ENCODE measurements at regions not wholly inside any gene's neighbourhood (a gene's known extent, or its start where the extent isn't known, plus 50 kb on each side); places are given as distances from the start of the nearest gene placed in this dataset.

- TF ChIP-seq ZNF577 (CRISPR knock-in tag; IDR thresholded peaks at IDR 0.05; ENCODE audit: borderline replicate concordance, low read depth), result no peak
- TF ChIP-seq ELF4 (CRISPR knock-in tag; IDR thresholded peaks at IDR 0.05; ENCODE audit: borderline replicate concordance), result no peak
- TF ChIP-seq ZFY (CRISPR knock-in tag; IDR thresholded peaks at IDR 0.05), result no peak
- TF ChIP-seq, protein P1, sequence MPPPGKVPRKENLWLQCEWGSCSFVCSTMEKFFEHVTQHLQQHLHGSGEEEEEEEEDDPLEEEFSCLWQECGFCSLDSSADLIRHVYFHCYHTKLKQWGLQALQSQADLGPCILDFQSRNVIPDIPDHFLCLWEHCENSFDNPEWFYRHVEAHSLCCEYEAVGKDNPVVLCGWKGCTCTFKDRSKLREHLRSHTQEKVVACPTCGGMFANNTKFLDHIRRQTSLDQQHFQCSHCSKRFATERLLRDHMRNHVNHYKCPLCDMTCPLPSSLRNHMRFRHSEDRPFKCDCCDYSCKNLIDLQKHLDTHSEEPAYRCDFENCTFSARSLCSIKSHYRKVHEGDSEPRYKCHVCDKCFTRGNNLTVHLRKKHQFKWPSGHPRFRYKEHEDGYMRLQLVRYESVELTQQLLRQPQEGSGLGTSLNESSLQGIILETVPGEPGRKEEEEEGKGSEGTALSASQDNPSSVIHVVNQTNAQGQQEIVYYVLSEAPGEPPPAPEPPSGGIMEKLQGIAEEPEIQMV (CRISPR knock-in tag; IDR thresholded peaks at IDR 0.05; ENCODE audit: low read depth), result no peak
- TF ChIP-seq ARNTL (CRISPR knock-in tag; IDR thresholded peaks at IDR 0.05), result no peak
- TF ChIP-seq MED1 (CRISPR knock-in tag; IDR thresholded peaks at IDR 0.05), result no peak
- no peak for TF ChIP-seq CBX5 (CRISPR knock-in tag; IDR thresholded peaks at IDR 0.05; ENCODE audit: borderline replicate concordance)
- TF ChIP-seq DPF2 (CRISPR knock-in tag; IDR thresholded peaks at IDR 0.05; ENCODE audit: borderline replicate concordance, low read depth), result no peak
- no peak for TF ChIP-seq FOXP4 (CRISPR knock-in tag; IDR thresholded peaks at IDR 0.05)
- no peak for TF ChIP-seq ZMYM2 (CRISPR knock-in tag; IDR thresholded peaks at IDR 0.05)
Measured at GRCh38 chr1:229043115-229043514, 227.8 kb upstream of the RAB4A start (continued).

DNA sequence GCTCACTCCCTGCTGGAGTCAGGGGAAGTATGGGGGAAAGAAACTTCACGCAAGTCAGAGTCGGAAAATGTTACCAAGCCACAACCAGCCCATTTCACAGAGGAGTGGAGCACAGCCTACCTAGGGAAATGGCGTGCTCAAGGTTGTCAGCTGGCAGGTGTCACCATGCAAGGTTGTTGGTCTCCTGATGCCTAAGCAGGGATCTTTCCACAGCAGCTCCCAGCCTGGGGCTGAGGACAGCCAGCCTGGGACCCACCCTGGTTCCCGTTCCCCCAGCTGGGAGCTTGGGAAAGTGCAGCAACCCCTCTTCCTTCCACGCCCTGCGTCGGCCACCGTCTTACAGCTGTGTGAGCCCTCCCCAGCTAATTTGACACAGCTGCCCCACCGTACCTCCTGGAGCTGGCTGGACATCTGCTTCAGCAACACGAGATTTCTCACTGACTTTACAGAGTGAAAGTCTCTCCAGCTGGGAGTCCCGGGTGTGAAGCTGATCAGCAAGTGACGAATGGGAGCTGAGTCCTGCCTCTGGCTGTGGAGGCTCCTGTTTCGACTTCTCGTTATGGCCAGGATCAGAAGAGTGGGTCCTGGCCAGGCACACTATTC lies 224.6 kb upstream of the RAB4A start:
- CTCF ChIA-PET (ENCODE audit: low intra/inter-chr PET ratio, low total read pairs), result no interaction called here
- Histone ChIP-seq H3K36me3 (replicated peaks in 1 of 2; ENCODE audit: control insufficient read depth in 1 of 2, insufficient read depth in 2 of 2, low read length in 2 of 2) (no peaks in the 10 kb centered on the region), H3K4me2 (ENCODE audit: low read depth, low read length) (no peak overlapping the region), H3K79me2 (ENCODE audit: insufficient read depth, low read length) (no peaks in the 10 kb centered on the region), H3K4me3 (replicated peaks in 1 of 3; ENCODE audit: insufficient read depth in 1 of 3, low read depth in 2 of 3, low read length in 3 of 3) (no peak overlapping the region), H4K20me1 (ENCODE audit: insufficient read depth, low read length) (no peaks in the 10 kb centered on the region), H3K9ac (ENCODE audit: insufficient read depth, low read depth, low read length) (no peak overlapping the region), H3K4me1 (ENCODE audit: insufficient read depth, low read length) (no peaks in the 10 kb centered on the region; the same call in 1 of the 2 replicates), H2AFZ (ENCODE audit: low read length) (no peak overlapping the region), H3K27ac (ENCODE audit: extremely low read length, insufficient read depth, low read length) (no peak overlapping the region), H3K9me3 (ENCODE audit: low read length) (no peaks in the 10 kb centered on the region), H3K27me3 (ENCODE audit: control insufficient read depth in 1 of 2, insufficient read depth in 2 of 2, low read length in 2 of 2) (no peaks in the 10 kb centered on the region)
- DNase-seq (ENCODE audit: low spot score), result no peak
- intact Hi-C loops (cut with micrococcal nuclease; ENCODE audit: unreplicated experiment) (no loop called here), in situ Hi-C loops (cut with HindIII; ENCODE audit: extremely low pct_ligation_motif_present, low pct_unique_long_range_greater_than_20kb) (no loop called here)
- ATAC-seq, result no peak
- TF ChIP-seq, protein P2, sequence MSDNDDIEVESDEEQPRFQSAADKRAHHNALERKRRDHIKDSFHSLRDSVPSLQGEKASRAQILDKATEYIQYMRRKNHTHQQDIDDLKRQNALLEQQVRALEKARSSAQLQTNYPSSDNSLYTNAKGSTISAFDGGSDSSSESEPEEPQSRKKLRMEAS (IDR thresholded peaks at IDR 0.05), result no peak
- 86% methylated on average over 5 of the region's 14 CpGs for WGBS (ENCODE audit: low lambda C conversion rate)
- FAIRE-seq, result no peak
- POLR2A ChIA-PET, result no interaction called here
- no TSS peak for BruUV-seq (replicated peaks)

Measured in HepG2 (cell line).